ENCODE measurements at regions not wholly inside any gene's neighbourhood (a gene's known extent, or its start where the extent isn't known, plus 50 kb on each side); places are given as distances from the start of the nearest gene placed in this dataset.
"Not testable (repeated sequence)": the region's sequence is repeated elsewhere in the genome, so short reads cannot be mapped to it uniquely, and the experiment has no call there.

DNA sequence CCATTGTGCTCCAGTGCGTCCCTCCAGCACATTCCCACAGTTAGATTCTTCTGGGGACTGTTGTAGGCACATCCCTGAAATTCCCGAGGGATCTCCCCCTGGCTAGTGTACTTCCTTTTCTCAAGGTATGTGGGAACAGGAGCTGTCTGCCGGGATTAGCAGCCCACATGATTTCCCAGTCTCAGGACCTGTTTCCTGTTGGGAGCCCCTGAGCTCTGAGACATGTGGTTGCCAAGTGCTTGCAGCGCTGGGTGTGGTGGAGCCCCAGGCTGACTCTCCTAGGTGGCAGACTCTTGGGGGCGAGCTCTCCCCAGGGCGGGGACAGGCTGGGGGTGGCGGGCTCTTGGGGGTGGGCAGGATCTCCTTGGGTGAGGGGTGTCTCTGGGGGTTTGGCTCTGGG is 287.0 kb upstream of the PLGLB1 start:
- TF ChIP-seq, protein P1, sequence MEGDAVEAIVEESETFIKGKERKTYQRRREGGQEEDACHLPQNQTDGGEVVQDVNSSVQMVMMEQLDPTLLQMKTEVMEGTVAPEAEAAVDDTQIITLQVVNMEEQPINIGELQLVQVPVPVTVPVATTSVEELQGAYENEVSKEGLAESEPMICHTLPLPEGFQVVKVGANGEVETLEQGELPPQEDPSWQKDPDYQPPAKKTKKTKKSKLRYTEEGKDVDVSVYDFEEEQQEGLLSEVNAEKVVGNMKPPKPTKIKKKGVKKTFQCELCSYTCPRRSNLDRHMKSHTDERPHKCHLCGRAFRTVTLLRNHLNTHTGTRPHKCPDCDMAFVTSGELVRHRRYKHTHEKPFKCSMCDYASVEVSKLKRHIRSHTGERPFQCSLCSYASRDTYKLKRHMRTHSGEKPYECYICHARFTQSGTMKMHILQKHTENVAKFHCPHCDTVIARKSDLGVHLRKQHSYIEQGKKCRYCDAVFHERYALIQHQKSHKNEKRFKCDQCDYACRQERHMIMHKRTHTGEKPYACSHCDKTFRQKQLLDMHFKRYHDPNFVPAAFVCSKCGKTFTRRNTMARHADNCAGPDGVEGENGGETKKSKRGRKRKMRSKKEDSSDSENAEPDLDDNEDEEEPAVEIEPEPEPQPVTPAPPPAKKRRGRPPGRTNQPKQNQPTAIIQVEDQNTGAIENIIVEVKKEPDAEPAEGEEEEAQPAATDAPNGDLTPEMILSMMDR (IDR thresholded peaks at IDR 0.05; ENCODE audit: insufficient read depth, low read length) = not testable (repeated sequence)
- TF ChIP-seq SPI1 (IDR thresholded peaks at IDR 0.05; ENCODE audit: borderline replicate concordance, low read depth); POLR2AphosphoS5 (IDR thresholded peaks at IDR 0.05; ENCODE audit: low read depth); GABPA (IDR thresholded peaks at IDR 0.05; ENCODE audit: low read depth): not testable (repeated sequence)
- TF ChIP-seq, protein P2, sequence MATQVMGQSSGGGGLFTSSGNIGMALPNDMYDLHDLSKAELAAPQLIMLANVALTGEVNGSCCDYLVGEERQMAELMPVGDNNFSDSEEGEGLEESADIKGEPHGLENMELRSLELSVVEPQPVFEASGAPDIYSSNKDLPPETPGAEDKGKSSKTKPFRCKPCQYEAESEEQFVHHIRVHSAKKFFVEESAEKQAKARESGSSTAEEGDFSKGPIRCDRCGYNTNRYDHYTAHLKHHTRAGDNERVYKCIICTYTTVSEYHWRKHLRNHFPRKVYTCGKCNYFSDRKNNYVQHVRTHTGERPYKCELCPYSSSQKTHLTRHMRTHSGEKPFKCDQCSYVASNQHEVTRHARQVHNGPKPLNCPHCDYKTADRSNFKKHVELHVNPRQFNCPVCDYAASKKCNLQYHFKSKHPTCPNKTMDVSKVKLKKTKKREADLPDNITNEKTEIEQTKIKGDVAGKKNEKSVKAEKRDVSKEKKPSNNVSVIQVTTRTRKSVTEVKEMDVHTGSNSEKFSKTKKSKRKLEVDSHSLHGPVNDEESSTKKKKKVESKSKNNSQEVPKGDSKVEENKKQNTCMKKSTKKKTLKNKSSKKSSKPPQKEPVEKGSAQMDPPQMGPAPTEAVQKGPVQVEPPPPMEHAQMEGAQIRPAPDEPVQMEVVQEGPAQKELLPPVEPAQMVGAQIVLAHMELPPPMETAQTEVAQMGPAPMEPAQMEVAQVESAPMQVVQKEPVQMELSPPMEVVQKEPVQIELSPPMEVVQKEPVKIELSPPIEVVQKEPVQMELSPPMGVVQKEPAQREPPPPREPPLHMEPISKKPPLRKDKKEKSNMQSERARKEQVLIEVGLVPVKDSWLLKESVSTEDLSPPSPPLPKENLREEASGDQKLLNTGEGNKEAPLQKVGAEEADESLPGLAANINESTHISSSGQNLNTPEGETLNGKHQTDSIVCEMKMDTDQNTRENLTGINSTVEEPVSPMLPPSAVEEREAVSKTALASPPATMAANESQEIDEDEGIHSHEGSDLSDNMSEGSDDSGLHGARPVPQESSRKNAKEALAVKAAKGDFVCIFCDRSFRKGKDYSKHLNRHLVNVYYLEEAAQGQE (IDR thresholded peaks at IDR 0.05; ENCODE audit: insufficient replicate concordance, low read depth) = not testable (repeated sequence)
